ENCODE measurements at regions not wholly inside any gene's neighbourhood (a gene's known extent, or its start where the extent isn't known, plus 50 kb on each side); places are given as distances from the start of the nearest gene placed in this dataset.

DNA sequence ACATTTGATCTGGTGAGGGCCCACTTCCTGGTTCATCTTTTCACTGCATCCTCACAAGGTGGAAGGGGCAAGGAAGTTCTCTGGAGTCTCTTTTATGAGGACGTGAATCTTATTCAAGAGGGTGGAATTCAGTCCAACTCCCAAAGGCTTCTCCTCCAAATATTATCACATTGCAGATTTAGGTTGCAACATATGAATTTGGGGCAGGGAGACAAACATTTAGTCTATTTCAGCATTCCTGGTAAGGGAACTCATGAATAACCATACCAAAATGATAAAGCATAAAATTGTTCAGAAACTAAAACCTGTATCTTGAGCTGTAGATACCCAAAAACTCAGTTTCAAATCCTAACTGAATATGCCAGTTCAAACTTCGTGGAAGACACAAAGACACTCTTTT is 246.8 kb downstream of the QDPR start:
- Histone ChIP-seq H3K27ac (no peak overlapping the region), H3K4me3 (no peak overlapping the region), H3K27me3 (no peaks in the 10 kb centered on the region), H3K36me3 (no peaks in the 10 kb centered on the region), H3K9me3 (no peaks in the 10 kb centered on the region), H3K4me1 (no peaks in the 10 kb centered on the region)
- TF ChIP-seq, protein P1, sequence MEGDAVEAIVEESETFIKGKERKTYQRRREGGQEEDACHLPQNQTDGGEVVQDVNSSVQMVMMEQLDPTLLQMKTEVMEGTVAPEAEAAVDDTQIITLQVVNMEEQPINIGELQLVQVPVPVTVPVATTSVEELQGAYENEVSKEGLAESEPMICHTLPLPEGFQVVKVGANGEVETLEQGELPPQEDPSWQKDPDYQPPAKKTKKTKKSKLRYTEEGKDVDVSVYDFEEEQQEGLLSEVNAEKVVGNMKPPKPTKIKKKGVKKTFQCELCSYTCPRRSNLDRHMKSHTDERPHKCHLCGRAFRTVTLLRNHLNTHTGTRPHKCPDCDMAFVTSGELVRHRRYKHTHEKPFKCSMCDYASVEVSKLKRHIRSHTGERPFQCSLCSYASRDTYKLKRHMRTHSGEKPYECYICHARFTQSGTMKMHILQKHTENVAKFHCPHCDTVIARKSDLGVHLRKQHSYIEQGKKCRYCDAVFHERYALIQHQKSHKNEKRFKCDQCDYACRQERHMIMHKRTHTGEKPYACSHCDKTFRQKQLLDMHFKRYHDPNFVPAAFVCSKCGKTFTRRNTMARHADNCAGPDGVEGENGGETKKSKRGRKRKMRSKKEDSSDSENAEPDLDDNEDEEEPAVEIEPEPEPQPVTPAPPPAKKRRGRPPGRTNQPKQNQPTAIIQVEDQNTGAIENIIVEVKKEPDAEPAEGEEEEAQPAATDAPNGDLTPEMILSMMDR (IDR thresholded peaks at IDR 0.05) = no peak
- intact Hi-C loops (cut with DNase I) = no loop called here
- no peak for ATAC-seq
- DNase-seq = no peak

DNA sequence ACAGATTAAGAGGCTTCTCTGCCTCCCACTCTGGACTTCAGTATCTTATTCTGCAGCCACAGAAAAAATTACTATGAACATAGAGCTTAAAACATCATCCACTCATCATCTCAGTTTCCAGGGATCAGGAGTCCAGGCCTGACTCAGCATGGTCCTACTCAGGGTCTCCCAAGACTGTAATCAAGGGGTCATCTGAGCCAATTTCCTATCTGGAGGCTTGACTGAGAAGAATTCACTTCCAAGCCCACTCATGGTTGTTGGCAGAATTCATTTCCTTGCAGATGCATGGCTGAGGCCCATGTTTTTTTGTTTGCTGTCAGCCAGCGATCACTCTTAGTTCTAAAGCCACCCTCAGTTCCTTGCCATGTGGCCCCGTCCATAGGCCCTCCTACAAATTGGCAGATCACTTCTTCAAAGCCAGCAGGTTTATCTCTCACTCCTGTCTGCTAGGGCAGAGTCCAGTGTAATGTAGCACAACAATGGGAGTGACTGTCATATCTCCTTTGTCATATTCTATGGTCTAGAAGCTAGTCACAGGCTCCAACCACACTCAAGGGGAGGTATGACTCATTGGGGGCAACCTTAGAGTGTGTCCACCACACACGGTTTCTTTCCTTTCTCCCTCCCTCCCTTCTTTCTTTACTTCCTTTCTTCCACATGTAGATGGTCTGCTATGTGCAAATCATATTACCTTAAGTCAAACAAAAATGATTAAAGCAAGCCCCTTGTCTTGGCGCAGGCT is 251.6 kb downstream of the QDPR start:
- H3K36me3 ChIP-seq = no peaks in the 10 kb centered on the region
- H3K27me3 ChIP-seq = no peaks in the 10 kb centered on the region
- no peaks in the 10 kb centered on the region for H3K9me3 ChIP-seq
- no peak overlapping the region for H3K27ac ChIP-seq
- intact Hi-C loops (cut with DNase I) = no loop called here
- TF ChIP-seq, protein P1 (IDR thresholded peaks at IDR 0.05) = no peak
- DNase-seq = no peak
- ATAC-seq = no peak
- H3K4me3 ChIP-seq = no peak overlapping the region
- no peaks in the 10 kb centered on the region for H3K4me1 ChIP-seq

DNA sequence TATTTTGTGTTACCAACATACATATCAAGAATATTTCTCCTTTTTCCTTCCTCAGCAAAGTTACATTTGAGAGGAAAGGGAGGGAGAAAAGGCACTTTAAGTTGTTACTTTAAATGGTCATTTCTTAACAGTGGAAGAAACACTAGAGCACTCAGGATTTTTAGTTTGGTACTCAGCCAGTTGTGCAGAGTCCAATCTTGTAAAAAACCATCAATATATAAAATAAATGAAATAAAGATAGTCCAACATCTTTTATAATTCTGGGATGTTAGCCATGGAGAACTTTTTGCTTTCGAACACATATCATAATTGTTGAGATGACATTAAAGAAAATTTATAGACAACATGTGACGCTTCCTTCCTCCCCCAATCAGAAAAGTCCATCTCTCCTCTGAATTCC is 253.8 kb downstream of the QDPR start:
- ATAC-seq = no peak
- no peaks in the 10 kb centered on the region for H3K9me3 ChIP-seq
- no peak overlapping the region for H3K27ac ChIP-seq
- H3K36me3 ChIP-seq = no peaks in the 10 kb centered on the region
- no peak overlapping the region for H3K4me3 ChIP-seq
- intact Hi-C loops (cut with DNase I) = no loop called here
- TF ChIP-seq, protein P1 (IDR thresholded peaks at IDR 0.05) = no peak
- no peaks in the 10 kb centered on the region for H3K27me3 ChIP-seq
- no peaks in the 10 kb centered on the region for H3K4me1 ChIP-seq
- no peak for DNase-seq

DNA sequence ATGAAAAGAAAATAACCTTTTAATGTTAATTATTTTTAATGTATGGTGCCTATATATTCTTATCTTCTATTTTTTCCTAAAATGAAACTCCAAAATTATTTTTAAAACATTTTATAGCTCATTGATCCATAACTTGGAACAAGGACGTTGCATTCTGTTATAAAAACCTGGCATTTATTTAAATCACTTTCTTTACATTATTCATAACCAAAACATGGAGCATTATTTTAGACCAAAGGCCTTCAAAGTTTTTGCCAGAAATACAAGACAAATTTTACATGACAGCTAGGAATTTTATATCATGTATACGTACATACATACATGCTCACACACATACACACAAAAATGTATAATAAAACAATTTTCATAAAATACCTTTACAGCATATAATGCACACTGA is 259.8 kb downstream of the QDPR start:
- intact Hi-C loops (cut with DNase I) = no loop called here
- no peak overlapping the region for H3K27ac ChIP-seq
- TF ChIP-seq, protein P1 (IDR thresholded peaks at IDR 0.05) = no peak

DNA sequence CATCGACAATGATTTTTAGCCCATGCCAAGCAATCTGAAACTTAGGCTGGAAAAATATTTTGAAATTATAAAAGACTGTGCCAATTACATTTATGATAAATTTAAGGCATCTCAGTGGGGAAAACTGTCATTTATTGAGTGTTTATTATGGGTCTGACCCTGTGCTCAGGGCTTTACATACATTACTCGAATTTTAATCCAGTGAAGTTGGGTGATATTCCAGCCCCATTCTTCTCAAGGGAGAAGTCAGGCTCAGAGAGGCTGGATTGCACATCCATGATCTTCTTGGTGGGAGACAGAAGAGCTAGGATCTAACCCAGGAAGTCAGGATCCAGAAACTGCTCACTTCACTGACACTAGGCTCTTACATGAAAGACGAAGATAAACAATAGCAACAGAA is 260.8 kb downstream of the QDPR start:
- intact Hi-C loops (cut with DNase I) = no loop called here
- H3K9me3 ChIP-seq = no peaks in the 10 kb centered on the region
- TF ChIP-seq, protein P1 (IDR thresholded peaks at IDR 0.05) = no peak

More for the DNA sequence above, 259.8 kb downstream of the QDPR start:
- ATAC-seq = no peak
- H3K4me1 ChIP-seq = no peaks in the 10 kb centered on the region
- no peak for DNase-seq
- no peaks in the 10 kb centered on the region for H3K27me3 ChIP-seq
- H3K36me3 ChIP-seq = no peaks in the 10 kb centered on the region
- no peak overlapping the region for H3K4me3 ChIP-seq
- H3K9me3 ChIP-seq = no peaks in the 10 kb centered on the region

More for the DNA sequence above, 260.8 kb downstream of the QDPR start:
- no peak for ATAC-seq
- Histone ChIP-seq H3K36me3 (no peaks in the 10 kb centered on the region), H3K27me3 (no peaks in the 10 kb centered on the region), H3K27ac (no peak overlapping the region), H3K4me3 (no peak overlapping the region), H3K4me1 (no peaks in the 10 kb centered on the region)
- no peak for DNase-seq
